ENCODE measurements at regions not wholly inside any gene's neighbourhood (a gene's known extent, or its start where the extent isn't known, plus 50 kb on each side); places are given as distances from the start of the nearest gene placed in this dataset.

GRCh38 chr6:44058617-44059358, 68.5 kb downstream of the MRPL14 start (continued):
- TF ChIP-seq TARDBP (IDR thresholded peaks at IDR 0.05) (0 out of 2 replicates have a peak, but pooled peaks have one; percentile 51), NCOA1 (IDR thresholded peaks at IDR 0.05; ENCODE audit: low read depth) (peak; percentile 92), ETS1 (conservative IDR thresholded peaks at IDR 0.05; ENCODE audit: control insufficient read depth, low read depth, low read length) (peak; percentile 57; the same call in 1 of the 2 replicates), POLR2B (IDR thresholded peaks at IDR 0.05; ENCODE audit: low read depth, partially characterized antibody) (peak; percentile 63), ZNF175 (CRISPR knock-in tag; IDR thresholded peaks at IDR 0.05; ENCODE audit: low read depth) (peak; percentile 99), DACH1 (IDR thresholded peaks at IDR 0.05; ENCODE audit: partially characterized antibody) (no peak), TBL1XR1 (IDR thresholded peaks at IDR 0.05; ENCODE audit: low read length in 2 of 2) (peak; percentile 76 to 91; a peak in 3 of 4 replicates), LARP7 (IDR thresholded peaks at IDR 0.05) (peak; percentile 40; the same call in 1 of the 2 replicates), ZNF766 (CRISPR knock-in tag; conservative IDR thresholded peaks at IDR 0.05) (peak; percentile 96), CREM (IDR thresholded peaks at IDR 0.05; ENCODE audit: low read depth) (peak; percentile 94), MCM5 (IDR thresholded peaks at IDR 0.05; ENCODE audit: low read depth) (no peak), CBX3 (IDR thresholded peaks at IDR 0.05; ENCODE audit: borderline replicate concordance in 1 of 2, low read length in 2 of 2) (peak in 1 of 2 experiments; percentile 84; a peak in 2 of 3 replicates), ZNF239 (CRISPR knock-in tag; IDR thresholded peaks at IDR 0.05) (peak; percentile 86), RAD21 (CRISPR knock-in tag; conservative IDR thresholded peaks at IDR 0.05 in 1 of 2, IDR thresholded peaks at IDR 0.05 in 1 of 2) (peak; percentile 10 to 40; a peak in 1 of 4 replicates), PCBP1 (IDR thresholded peaks at IDR 0.05; ENCODE audit: low read depth, low read length, poor library complexity, severe bottlenecking) (no peak), CBX1 (IDR thresholded peaks at IDR 0.05; ENCODE audit: low read depth) (peak; percentile 66; the same call in 1 of the 2 replicates), KLF10 (CRISPR knock-in tag; IDR thresholded peaks at IDR 0.05) (no peak), SRSF7 (optimal IDR thresholded peaks at IDR 0.05; ENCODE audit: low read depth, low read length) (no peak), ZNF253 (CRISPR knock-in tag; conservative IDR thresholded peaks at IDR 0.05) (no peak), ZNF639 (CRISPR knock-in tag; conservative IDR thresholded peaks at IDR 0.05 in 1 of 2, IDR thresholded peaks at IDR 0.05 in 1 of 2) (peak in 1 of 2 experiments; percentile 95; a peak in 2 of 4 replicates), TFE3 (CRISPR knock-in tag; IDR thresholded peaks at IDR 0.05) (no peak; the same call in none of the 2 replicates), CHCHD3 (CRISPR knock-in tag; IDR thresholded peaks at IDR 0.05) (peak; percentile 86), ELK3 (CRISPR knock-in tag; IDR thresholded peaks at IDR 0.05) (peak; percentile 60; the same call in 1 of the 2 replicates), ZBTB8A (IDR thresholded peaks at IDR 0.05; ENCODE audit: partially characterized antibody) (no peak)

All from K562 (cell line).